ENCODE measurements at regions not wholly inside any gene's neighbourhood (a gene's known extent, or its start where the extent isn't known, plus 50 kb on each side); places are given as distances from the start of the nearest gene placed in this dataset.

- no peak overlapping the region for H3K4me3 ChIP-seq (ENCODE audit: low read depth, low read length)
- TF ChIP-seq CTCF (IDR thresholded peaks at IDR 0.05; ENCODE audit: insufficient read depth, low read depth, low read length), result no peak
- no peak for DNase-seq (ENCODE audit: low read depth)
Observed at GRCh38 chr5:153884612-153884957, 154.1 kb downstream of the FAM114A2 start.

- DNase-seq (ENCODE audit: low read depth), result peak; percentile 78
Observed at GRCh38 chr5:153883854-153884611, 154.7 kb downstream of the FAM114A2 start.

GRCh38 chr5:153881687-153882086 lies 157.0 kb downstream of the FAM114A2 start:
- DNase-seq (ENCODE audit: low read depth), result no peak
- no peak for TF ChIP-seq CTCF (IDR thresholded peaks at IDR 0.05; ENCODE audit: insufficient read depth, low read depth, low read length)
- no peak overlapping the region for H3K4me3 ChIP-seq (ENCODE audit: low read depth, low read length)

More at GRCh38 chr5:153883854-153884611, 154.7 kb downstream of the FAM114A2 start:
- H3K4me3 ChIP-seq (ENCODE audit: low read depth, low read length), result no peak overlapping the region
- no peak for TF ChIP-seq CTCF (IDR thresholded peaks at IDR 0.05; ENCODE audit: insufficient read depth, low read depth, low read length)

GRCh38 chr5:153880106-153880505 lies 158.6 kb downstream of the FAM114A2 start:
- no peak for TF ChIP-seq CTCF (IDR thresholded peaks at IDR 0.05; ENCODE audit: insufficient read depth, low read depth, low read length)
- no peak for DNase-seq (ENCODE audit: low read depth)
- no peak overlapping the region for H3K4me3 ChIP-seq (ENCODE audit: low read depth, low read length)

GRCh38 chr5:153879596-153879995 lies 159.1 kb downstream of the FAM114A2 start:
- no peak overlapping the region for H3K4me3 ChIP-seq (ENCODE audit: low read depth, low read length)
- DNase-seq (ENCODE audit: low read depth), result no peak
- TF ChIP-seq CTCF (IDR thresholded peaks at IDR 0.05; ENCODE audit: insufficient read depth, low read depth, low read length), result no peak

GRCh38 chr5:153866176-153866575 lies 172.5 kb downstream of the FAM114A2 start:
- DNase-seq (ENCODE audit: low read depth), result no peak
- no peak for TF ChIP-seq CTCF (IDR thresholded peaks at IDR 0.05; ENCODE audit: insufficient read depth, low read depth, low read length)
- H3K4me3 ChIP-seq (ENCODE audit: low read depth, low read length), result no peak overlapping the region

- no peak overlapping the region for H3K4me3 ChIP-seq (ENCODE audit: low read depth, low read length)
- no peak for TF ChIP-seq CTCF (IDR thresholded peaks at IDR 0.05; ENCODE audit: insufficient read depth, low read depth, low read length)
Observed at GRCh38 chr5:153865016-153865415, 173.7 kb downstream of the FAM114A2 start.

More at GRCh38 chr5:153865016-153865415, 173.7 kb downstream of the FAM114A2 start:
- DNase-seq (ENCODE audit: low read depth), result no peak

Measured in fibroblast of villous mesenchyme (primary cell).